ENCODE measurements at regions not wholly inside any gene's neighbourhood (a gene's known extent, or its start where the extent isn't known, plus 50 kb on each side); places are given as distances from the start of the nearest gene placed in this dataset.
"Not testable (repeated sequence)": the region's sequence is repeated elsewhere in the genome, so short reads cannot be mapped to it uniquely, and the experiment has no call there.

DNA sequence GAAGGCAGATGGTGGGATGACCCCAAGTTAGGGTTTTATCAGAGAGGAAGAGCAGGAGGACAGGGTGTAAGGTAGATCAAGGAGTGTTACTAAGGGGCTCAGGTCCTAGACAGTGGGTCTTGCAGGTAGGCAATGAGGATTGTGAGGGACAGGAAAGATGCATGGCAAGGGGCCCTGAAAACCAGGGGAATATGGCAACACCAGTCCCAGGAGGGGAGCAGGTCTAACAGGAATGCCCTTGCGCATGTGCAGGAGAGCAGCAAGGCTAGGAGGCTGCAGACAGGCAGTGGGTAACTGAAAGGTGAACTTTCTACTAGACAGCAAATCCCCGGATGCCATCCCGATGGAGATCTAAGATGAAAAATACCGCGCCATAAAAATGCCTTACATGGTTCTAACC is 211.3 kb downstream of the ALG10 start:
- TF ChIP-seq CTCF (conservative IDR thresholded peaks at IDR 0.05) = no peak
- no peak for TF ChIP-seq ZFX (IDR thresholded peaks at IDR 0.05)
- H3K27ac ChIP-seq = 0 out of 2 replicates have a peak overlapping the region, but pooled peaks have one; percentile 4

DNA sequence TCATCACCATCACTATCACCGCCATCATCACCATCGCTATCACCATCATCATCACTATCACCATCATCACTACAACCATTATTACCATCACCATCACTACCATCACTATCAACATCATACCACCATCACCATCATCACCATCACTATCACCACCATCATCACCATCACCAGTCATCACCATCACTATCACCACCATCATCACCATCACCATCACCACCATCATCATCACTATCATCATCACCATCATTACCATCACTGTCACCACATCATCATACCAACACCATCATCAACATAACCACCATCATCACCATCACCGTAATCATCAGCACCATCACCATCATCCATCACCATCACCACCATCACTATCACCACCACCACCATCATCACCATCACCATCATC is 213.8 kb downstream of the ALG10 start:
- no peak overlapping the region for H3K27ac ChIP-seq
- TF ChIP-seq ZFX (IDR thresholded peaks at IDR 0.05) (no peak), CTCF (conservative IDR thresholded peaks at IDR 0.05) (no peak)

DNA sequence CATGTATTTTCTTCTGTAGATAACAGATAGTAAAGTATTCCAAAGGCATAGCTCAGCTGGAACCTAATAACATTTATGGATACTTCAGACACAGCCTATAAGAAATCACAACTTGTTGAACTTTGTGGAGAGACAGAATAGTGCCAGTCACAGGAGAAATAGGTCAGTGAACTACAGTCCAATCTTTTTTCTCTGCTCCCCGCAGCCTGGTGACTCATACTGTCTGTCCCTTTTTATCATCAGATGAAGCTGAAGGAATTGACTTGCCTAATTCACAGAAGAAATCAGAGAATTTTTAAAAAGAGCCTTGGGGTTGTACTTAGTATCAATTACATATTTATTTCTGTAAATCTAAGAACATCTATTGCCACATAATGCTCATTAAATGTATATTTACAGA is 222.3 kb downstream of the ALG10 start:
- TF ChIP-seq CTCF (conservative IDR thresholded peaks at IDR 0.05) = no peak
- no peak for TF ChIP-seq ZFX (IDR thresholded peaks at IDR 0.05)

GRCh38 chr12:34249271-34249670 is 227.0 kb downstream of the ALG10 start:
- TF ChIP-seq ZFX (IDR thresholded peaks at IDR 0.05) (no peak), CTCF (conservative IDR thresholded peaks at IDR 0.05) (no peak)
- no peak overlapping the region for H3K27ac ChIP-seq

More for the DNA sequence above, 222.3 kb downstream of the ALG10 start:
- H3K27ac ChIP-seq = no peak overlapping the region

GRCh38 chr12:34251879-34252278 is 229.6 kb downstream of the ALG10 start:
- H3K27ac ChIP-seq = not testable (repeated sequence)

DNA sequence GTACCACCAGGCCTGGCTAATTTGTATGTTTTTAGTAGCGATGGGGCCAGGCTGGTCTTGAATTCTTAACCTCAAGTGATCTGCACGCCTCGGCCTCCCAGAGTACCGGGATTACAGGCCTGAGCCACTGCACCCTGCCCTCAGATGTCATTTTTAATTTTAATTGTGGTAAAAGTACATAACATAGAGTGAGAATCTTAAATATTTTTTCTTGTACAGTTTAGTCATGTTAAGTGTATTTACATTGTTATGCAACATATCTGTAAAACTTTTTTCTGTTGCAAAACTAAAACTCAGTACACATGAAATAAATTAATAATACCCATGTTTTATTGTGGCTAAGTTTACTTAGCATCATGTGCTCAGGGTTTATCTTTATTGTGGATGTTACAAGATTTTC is 231.4 kb downstream of the ALG10 start:
- H3K27ac ChIP-seq = peak overlapping the region; percentile 79
- TF ChIP-seq ZFX (IDR thresholded peaks at IDR 0.05) = no peak
- TF ChIP-seq CTCF (conservative IDR thresholded peaks at IDR 0.05) = no peak

GRCh38 chr12:34257093-34257492 is 234.8 kb downstream of the ALG10 start:
- TF ChIP-seq ZFX (IDR thresholded peaks at IDR 0.05) (no peak), CTCF (conservative IDR thresholded peaks at IDR 0.05) (no peak; the same call in 1 of the 2 replicates)
- H3K27ac ChIP-seq = no peak overlapping the region

DNA sequence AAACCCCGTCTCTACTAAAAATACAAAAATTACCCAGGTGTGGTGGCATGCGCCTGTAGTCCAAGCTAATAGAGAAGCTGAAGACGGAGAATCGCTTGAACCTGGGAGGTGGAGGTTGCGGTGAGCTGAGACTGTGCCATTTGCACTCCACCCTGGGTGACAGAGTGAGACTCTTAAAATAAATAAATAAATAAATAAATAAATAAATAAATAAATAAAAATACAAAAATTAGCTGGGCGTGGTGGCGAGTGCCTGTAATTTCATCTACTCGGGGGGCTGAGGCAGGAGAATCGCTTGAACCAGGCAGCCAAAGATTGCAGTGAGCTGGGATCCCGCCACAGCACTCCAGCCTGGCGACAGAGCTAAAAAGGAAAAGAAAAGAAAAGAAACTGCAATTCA is 239.8 kb downstream of the ALG10 start:
- H3K27ac ChIP-seq = not testable (repeated sequence)

GRCh38 chr12:34264110-34264509 is 241.8 kb downstream of the ALG10 start:
- TF ChIP-seq ZFX (IDR thresholded peaks at IDR 0.05) = no peak
- TF ChIP-seq CTCF (conservative IDR thresholded peaks at IDR 0.05) = no peak
- no peak overlapping the region for H3K27ac ChIP-seq

- H3K27ac ChIP-seq = not testable (repeated sequence)
Observed at GRCh38 chr12:34273703-34274102, 251.4 kb downstream of the ALG10 start.
